IMR-90 (cell line): ENCODE measurements at regions not wholly inside any gene's neighbourhood (a gene's known extent, or its start where the extent isn't known, plus 50 kb on each side); places are given as distances from the start of the nearest gene placed in this dataset.

Experiments
- BHLHE40 ChIP-seq: fragments of 150-350 bp; IDR thresholded peaks from 2 replicates; pipeline ENCODE4 v1.6.1; 2016; ENCODE audit warnings: mild to moderate bottlenecking, low read depth, low read length
- FOS ChIP-seq: fragments of 150-350 bp; IDR thresholded peaks from 2 replicates; pipeline ENCODE4 v1.6.1; 2016; ENCODE audit warnings: low read depth, low read length
- NFE2L2 ChIP-seq: fragments of 150-350 bp; IDR thresholded peaks from 2 replicates; pipeline ENCODE4 v1.6.1; 2016; ENCODE audit warnings: low read depth, mild to moderate bottlenecking, low read length
- POLR2A ChIP-seq: IDR thresholded peaks from 2 replicates; pipeline ENCODE4 v1.6.1; 2012; ENCODE audit warnings: mild to moderate bottlenecking, low read depth, low read length
- RAD21 ChIP-seq: IDR thresholded peaks from 2 replicates; pipeline ENCODE4 v1.6.1; 2012; ENCODE audit warnings: low read length, improper control_type of control experiment
- RCOR1 ChIP-seq: IDR thresholded peaks from 2 replicates; pipeline ENCODE4 v1.6.1; 2012; ENCODE audit warnings: mild to moderate bottlenecking, low read length, improper control_type of control experiment; ENCODE audit not compliant: insufficient replicate concordance
- RFX5 ChIP-seq: IDR thresholded peaks from 2 replicates; pipeline ENCODE4 v1.8.0; 2012; ENCODE audit warnings: low read depth, mild to moderate bottlenecking, low read length, moderate library complexity
- TF ChIP-seq, protein P1 (sequence below): conservative IDR thresholded peaks from 2 replicates; pipeline ENCODE4 v1.5.1; 2012; ENCODE audit warnings: mild to moderate bottlenecking, low read depth, low read length, improper control_type of control experiment

GRCh38 chr7:42534441-42534840 lies 297.4 kb upstream of the GLI3 start:
- no peak for TF ChIP-seq FOS
- no peak for TF ChIP-seq POLR2A
- TF ChIP-seq, protein P1, sequence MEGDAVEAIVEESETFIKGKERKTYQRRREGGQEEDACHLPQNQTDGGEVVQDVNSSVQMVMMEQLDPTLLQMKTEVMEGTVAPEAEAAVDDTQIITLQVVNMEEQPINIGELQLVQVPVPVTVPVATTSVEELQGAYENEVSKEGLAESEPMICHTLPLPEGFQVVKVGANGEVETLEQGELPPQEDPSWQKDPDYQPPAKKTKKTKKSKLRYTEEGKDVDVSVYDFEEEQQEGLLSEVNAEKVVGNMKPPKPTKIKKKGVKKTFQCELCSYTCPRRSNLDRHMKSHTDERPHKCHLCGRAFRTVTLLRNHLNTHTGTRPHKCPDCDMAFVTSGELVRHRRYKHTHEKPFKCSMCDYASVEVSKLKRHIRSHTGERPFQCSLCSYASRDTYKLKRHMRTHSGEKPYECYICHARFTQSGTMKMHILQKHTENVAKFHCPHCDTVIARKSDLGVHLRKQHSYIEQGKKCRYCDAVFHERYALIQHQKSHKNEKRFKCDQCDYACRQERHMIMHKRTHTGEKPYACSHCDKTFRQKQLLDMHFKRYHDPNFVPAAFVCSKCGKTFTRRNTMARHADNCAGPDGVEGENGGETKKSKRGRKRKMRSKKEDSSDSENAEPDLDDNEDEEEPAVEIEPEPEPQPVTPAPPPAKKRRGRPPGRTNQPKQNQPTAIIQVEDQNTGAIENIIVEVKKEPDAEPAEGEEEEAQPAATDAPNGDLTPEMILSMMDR, result no peak
- no peak for TF ChIP-seq RFX5
- no peak for TF ChIP-seq BHLHE40
- no peak for TF ChIP-seq RAD21
- no peak for TF ChIP-seq NFE2L2
- TF ChIP-seq RCOR1, result no peak
